Spinal cord (tissue), 9 donors: ENCODE measurements at regions not wholly inside any gene's neighbourhood (a gene's known extent, or its start where the extent isn't known, plus 50 kb on each side); places are given as distances from the start of the nearest gene placed in this dataset.
A peak's percentile ranks its signal among the peaks of the same experiment; 100 is the strongest.

Experiments
- DNase-seq, 6 donors: peaks; one replicate each; pipeline versions ENCODE4 v3.0.0 to v3.0.0-alpha.2; 2013 to 2015; ENCODE audit warnings: low spot score in 6 of 6, low read depth in 4 of 6
- H3K27ac ChIP-seq: one replicate; pipeline ENCODE4 v1.5.1; 2013; ENCODE audit warnings: low read depth, low read length, control low read depth
- H3K27me3 ChIP-seq: one replicate; pipeline ENCODE4 v1.6.1; 2013; ENCODE audit warnings: low read length; ENCODE audit not compliant: control insufficient read depth, insufficient read depth
- H3K36me3 ChIP-seq: one replicate; pipeline ENCODE4 v1.6.1; 2013; ENCODE audit warnings: low read length; ENCODE audit not compliant: control insufficient read depth, insufficient read depth
- H3K4me1 ChIP-seq: one replicate; pipeline ENCODE4 v1.6.1; 2013; ENCODE audit warnings: low read length; ENCODE audit not compliant: control insufficient read depth, insufficient read depth
- H3K4me3 ChIP-seq: one replicate; pipeline ENCODE4 v1.5.1; 2013; ENCODE audit warnings: low read depth, low read length, control low read depth
- H3K9me3 ChIP-seq: one replicate; pipeline ENCODE4 v1.6.1; 2013; ENCODE audit warnings: low read length; ENCODE audit not compliant: control insufficient read depth, insufficient read depth
- WGBS: methylation state at CpG from one replicate; pipeline ENCODE4 v1.1.5; 2013; ENCODE audit warnings: missing lambda C conversion rate; ENCODE audit not compliant: insufficient coverage; 5-methylcytosine and 5-hydroxymethylcytosine counted together
- donor health status: healthy.

GRCh38 chr7:11895337-11895736 is 63.3 kb upstream of the THSD7A start:
- Histone ChIP-seq H3K4me3 (no peak overlapping the region), H3K27ac (no peak overlapping the region), H3K4me1 (no peaks in the 10 kb centered on the region), H3K36me3 (no peaks in the 10 kb centered on the region), H3K9me3 (no peaks in the 10 kb centered on the region), H3K27me3 (no peaks in the 10 kb centered on the region)
- DNase-seq: peak in 2 of 6 donors; percentile 33 to 85
- no CpG with 5 or more reads among the region's 1 CpG for whole genome bisulfite sequencing

GRCh38 chr7:11896663-11897062 is 64.7 kb upstream of the THSD7A start:
- no peak overlapping the region for H3K27ac ChIP-seq
- H3K36me3 ChIP-seq: no peaks in the 10 kb centered on the region
- H3K9me3 ChIP-seq: no peaks in the 10 kb centered on the region
- no CpG with 5 or more reads among the region's 1 CpG for WGBS
- no peaks in the 10 kb centered on the region for H3K27me3 ChIP-seq
- no peaks in the 10 kb centered on the region for H3K4me1 ChIP-seq
- DNase-seq: peak in 2 of 6 donors; percentile 3 to 15
- H3K4me3 ChIP-seq: no peak overlapping the region

- Histone ChIP-seq H3K36me3 (no peaks in the 10 kb centered on the region), H3K9me3 (no peaks in the 10 kb centered on the region), H3K27ac (no peak overlapping the region), H3K4me1 (no peaks in the 10 kb centered on the region), H3K27me3 (no peaks in the 10 kb centered on the region), H3K4me3 (no peak overlapping the region)
- DNase-seq: no peak
These were observed 67.2 kb upstream of the THSD7A start for GRCh38 chr7:11899247-11899646.

GRCh38 chr7:11910253-11910652 is 78.3 kb upstream of the THSD7A start:
- no peak overlapping the region for H3K27ac ChIP-seq
- no peaks in the 10 kb centered on the region for H3K36me3 ChIP-seq
- H3K9me3 ChIP-seq: no peaks in the 10 kb centered on the region
- H3K4me1 ChIP-seq: no peaks in the 10 kb centered on the region
- WGBS: no CpG with 5 or more reads among the region's 2 CpGs
- no peak for DNase-seq
- H3K4me3 ChIP-seq: no peak overlapping the region
- H3K27me3 ChIP-seq: no peaks in the 10 kb centered on the region

GRCh38 chr7:11911900-11912299 is 79.9 kb upstream of the THSD7A start:
- no peaks in the 10 kb centered on the region for H3K27me3 ChIP-seq
- H3K4me1 ChIP-seq: no peaks in the 10 kb centered on the region
- no peaks in the 10 kb centered on the region for H3K9me3 ChIP-seq
- peak in 3 of 6 donors; percentile 17 to 81 (median 34) for DNase-seq
- no peak overlapping the region for H3K4me3 ChIP-seq
- H3K27ac ChIP-seq: no peak overlapping the region
- H3K36me3 ChIP-seq: no peaks in the 10 kb centered on the region
- 29% methylated on average over 2 of the region's 3 CpGs for WGBS

- H3K27ac ChIP-seq: no peak overlapping the region
- DNase-seq: no peak
- H3K36me3 ChIP-seq: no peaks in the 10 kb centered on the region
- H3K4me1 ChIP-seq: no peaks in the 10 kb centered on the region
- H3K9me3 ChIP-seq: no peaks in the 10 kb centered on the region
- WGBS: 80% methylated on average over 2 of the region's 4 CpGs
- no peak overlapping the region for H3K4me3 ChIP-seq
- no peaks in the 10 kb centered on the region for H3K27me3 ChIP-seq
These were observed 82.6 kb upstream of the THSD7A start for GRCh38 chr7:11914645-11915044.

- no CpG with 5 or more reads among the region's 1 CpG for WGBS
- Histone ChIP-seq H3K4me1 (no peaks in the 10 kb centered on the region), H3K27ac (no peak overlapping the region), H3K36me3 (no peaks in the 10 kb centered on the region), H3K4me3 (no peak overlapping the region), H3K27me3 (no peaks in the 10 kb centered on the region), H3K9me3 (no peaks in the 10 kb centered on the region)
- peak in 2 of 6 donors; percentile 41 to 47 for DNase-seq
These were observed 91.5 kb upstream of the THSD7A start for GRCh38 chr7:11923376-11923930.

GRCh38 chr7:11931307-11931706 is 99.3 kb upstream of the THSD7A start:
- no peaks in the 10 kb centered on the region for H3K36me3 ChIP-seq
- WGBS: 80% methylated on average over 1 of the region's 3 CpGs
- H3K27me3 ChIP-seq: no peaks in the 10 kb centered on the region
- no peaks in the 10 kb centered on the region for H3K4me1 ChIP-seq
- no peak for DNase-seq
- no peaks in the 10 kb centered on the region for H3K9me3 ChIP-seq
- H3K27ac ChIP-seq: no peak overlapping the region
- H3K4me3 ChIP-seq: no peak overlapping the region

GRCh38 chr7:11934796-11935195 is 102.8 kb upstream of the THSD7A start:
- Histone ChIP-seq H3K4me1 (no peaks in the 10 kb centered on the region), H3K36me3 (no peaks in the 10 kb centered on the region), H3K27me3 (no peaks in the 10 kb centered on the region), H3K4me3 (no peak overlapping the region), H3K9me3 (no peaks in the 10 kb centered on the region), H3K27ac (no peak overlapping the region)
- no peak for DNase-seq
- WGBS: 60% methylated on average over 1 of the region's 2 CpGs

- H3K4me1 ChIP-seq: no peaks in the 10 kb centered on the region
- no peaks in the 10 kb centered on the region for H3K36me3 ChIP-seq
- H3K4me3 ChIP-seq: no peak overlapping the region
- H3K27ac ChIP-seq: no peak overlapping the region
- H3K9me3 ChIP-seq: no peaks in the 10 kb centered on the region
- H3K27me3 ChIP-seq: no peaks in the 10 kb centered on the region
- no peak for DNase-seq
These were observed 103.9 kb upstream of the THSD7A start for GRCh38 chr7:11935905-11936304.
